Natural killer cell (primary cell): ENCODE measurements at regions not wholly inside any gene's neighbourhood (a gene's known extent, or its start where the extent isn't known, plus 50 kb on each side); places are given as distances from the start of the nearest gene placed in this dataset.

Experiments
- ATAC-seq, 3 donors: fragments of 150-1000 bp in 2 of 3; fragments of 200-7000 bp in 1 of 3; cut with Tn5 transposase; 1 replicate in 1 of 3; 2 replicates in 2 of 3; pipeline ENCODE4 v1.10.0; 2021; ENCODE audit warnings: mild to moderate bottlenecking in 2 of 3, moderate library complexity in 2 of 3
- DNase-seq, 2 donors: peaks; one replicate each; pipeline versions ENCODE4 v3.0.0 to v3.0.0-alpha.2; 2013 to 2021; ENCODE audit warnings: mixed read lengths in 1 of 2
- H3K27ac ChIP-seq: one replicate; pipeline ENCODE4 v1.5.1; 2013; ENCODE audit warnings: mild to moderate bottlenecking, low read length
- H3K27me3 ChIP-seq: one replicate; pipeline ENCODE4 v1.6.1; 2013; ENCODE audit warnings: low read length; ENCODE audit not compliant: control insufficient read depth, insufficient read depth
- H3K36me3 ChIP-seq: one replicate; pipeline ENCODE4 v1.6.1; 2013; ENCODE audit warnings: low read length; ENCODE audit not compliant: control insufficient read depth, insufficient read depth
- H3K4me1 ChIP-seq: one replicate; pipeline ENCODE4 v1.6.1; 2013; ENCODE audit warnings: low read length; ENCODE audit not compliant: control insufficient read depth, insufficient read depth
- H3K4me3 ChIP-seq: one replicate; pipeline ENCODE4 v1.5.1; 2013; ENCODE audit warnings: low read length
- H3K9me3 ChIP-seq: one replicate; pipeline ENCODE4 v1.6.1; 2013; ENCODE audit warnings: low read length; ENCODE audit not compliant: control insufficient read depth, insufficient read depth
- H3K27ac Mint-ChIP-seq, 2 donors: one replicate each; pipeline ENCODE4 v1.8.0; 2022; ENCODE audit warnings: mild to moderate bottlenecking in 2 of 2, mixed read lengths in 2 of 2, moderate library complexity in 1 of 2
- H3K27me3 Mint-ChIP-seq, 2 donors: one replicate each; pipeline ENCODE4 v1.8.0; 2022; ENCODE audit warnings: low read depth in 2 of 2, mixed read lengths in 2 of 2
- H3K36me3 Mint-ChIP-seq: one replicate; pipeline ENCODE4 v1.8.0; 2022; ENCODE audit warnings: mixed read lengths
- H3K4me1 Mint-ChIP-seq, 2 donors: one replicate each; pipeline ENCODE4 v1.8.0; 2022; ENCODE audit warnings: mixed read lengths in 2 of 2
- H3K4me3 Mint-ChIP-seq: one replicate; pipeline ENCODE4 v1.8.0; 2022; ENCODE audit warnings: mild to moderate bottlenecking, moderate library complexity, mixed read lengths
- H3K9me3 Mint-ChIP-seq, 2 donors: one replicate each; pipeline ENCODE4 v1.8.0; 2022; ENCODE audit warnings: mixed read lengths in 2 of 2
- WGBS: methylation state at CpG from one replicate; pipeline ENCODE4 v1.1.7; 2013; ENCODE audit warnings: missing lambda C conversion rate; ENCODE audit not compliant: insufficient coverage; 5-methylcytosine and 5-hydroxymethylcytosine counted together
- intact Hi-C: fragments of 100-400 bp; cut with micrococcal nuclease; formaldehyde crosslinking; loops from one replicate; pipeline ENCODE4 v1.14.2; 2022
- TF ChIP-seq, protein P1 (sequence below): fragments of 200-600 bp; IDR thresholded peaks from one replicate; pipeline ENCODE4 v1.8.0; 2022; ENCODE audit warnings: antibody characterized with exemption

DNA sequence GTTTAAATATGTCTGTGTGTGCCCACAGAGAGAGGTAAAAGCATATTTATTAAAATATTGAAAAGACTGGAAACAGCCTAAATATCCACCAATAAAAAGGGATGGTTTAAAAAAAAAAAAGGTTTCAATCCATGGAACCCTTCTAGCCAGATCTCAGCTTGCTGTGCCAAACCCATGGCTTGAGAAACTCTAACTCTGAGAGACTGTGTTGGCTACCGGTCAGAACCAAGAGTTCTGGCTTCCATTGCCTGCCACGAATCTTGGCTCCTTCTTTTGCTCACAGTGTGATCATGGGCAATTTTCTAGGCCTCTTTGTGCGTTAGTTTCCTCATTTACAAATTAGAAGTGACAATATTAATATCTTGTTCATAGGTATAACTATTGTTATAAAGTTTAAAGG lies 201.3 kb upstream of the IRX3 start:
- no peak overlapping the region for H3K27ac Mint-ChIP-seq
- no peak overlapping the region for H3K4me3 Mint-ChIP-seq
- TF ChIP-seq, protein P1, sequence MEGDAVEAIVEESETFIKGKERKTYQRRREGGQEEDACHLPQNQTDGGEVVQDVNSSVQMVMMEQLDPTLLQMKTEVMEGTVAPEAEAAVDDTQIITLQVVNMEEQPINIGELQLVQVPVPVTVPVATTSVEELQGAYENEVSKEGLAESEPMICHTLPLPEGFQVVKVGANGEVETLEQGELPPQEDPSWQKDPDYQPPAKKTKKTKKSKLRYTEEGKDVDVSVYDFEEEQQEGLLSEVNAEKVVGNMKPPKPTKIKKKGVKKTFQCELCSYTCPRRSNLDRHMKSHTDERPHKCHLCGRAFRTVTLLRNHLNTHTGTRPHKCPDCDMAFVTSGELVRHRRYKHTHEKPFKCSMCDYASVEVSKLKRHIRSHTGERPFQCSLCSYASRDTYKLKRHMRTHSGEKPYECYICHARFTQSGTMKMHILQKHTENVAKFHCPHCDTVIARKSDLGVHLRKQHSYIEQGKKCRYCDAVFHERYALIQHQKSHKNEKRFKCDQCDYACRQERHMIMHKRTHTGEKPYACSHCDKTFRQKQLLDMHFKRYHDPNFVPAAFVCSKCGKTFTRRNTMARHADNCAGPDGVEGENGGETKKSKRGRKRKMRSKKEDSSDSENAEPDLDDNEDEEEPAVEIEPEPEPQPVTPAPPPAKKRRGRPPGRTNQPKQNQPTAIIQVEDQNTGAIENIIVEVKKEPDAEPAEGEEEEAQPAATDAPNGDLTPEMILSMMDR, result no peak
- no peak for ATAC-seq
- no peak overlapping the region for H3K4me3 ChIP-seq
- H3K4me1 ChIP-seq, result no peaks in the 10 kb centered on the region
- no peaks in the 10 kb centered on the region for H3K27me3 ChIP-seq
- WGBS, result 67% methylated on average over 2 of the region's 3 CpGs
- H3K27ac ChIP-seq, result no peak overlapping the region
- no peaks in the 10 kb centered on the region for H3K36me3 ChIP-seq
- no peaks in the 10 kb centered on the region for H3K9me3 ChIP-seq
- H3K36me3 Mint-ChIP-seq, result no peaks in the 10 kb centered on the region
- no peaks in the 10 kb centered on the region for H3K4me1 Mint-ChIP-seq
- intact Hi-C loops, result no loop called here
- H3K9me3 Mint-ChIP-seq, result peaks cover 0 to 2% of the 10 kb centered on the region in 2 donors
- H3K27me3 Mint-ChIP-seq, result peaks cover 0 to 10% of the 10 kb centered on the region in 2 donors
- DNase-seq, result no peak

DNA sequence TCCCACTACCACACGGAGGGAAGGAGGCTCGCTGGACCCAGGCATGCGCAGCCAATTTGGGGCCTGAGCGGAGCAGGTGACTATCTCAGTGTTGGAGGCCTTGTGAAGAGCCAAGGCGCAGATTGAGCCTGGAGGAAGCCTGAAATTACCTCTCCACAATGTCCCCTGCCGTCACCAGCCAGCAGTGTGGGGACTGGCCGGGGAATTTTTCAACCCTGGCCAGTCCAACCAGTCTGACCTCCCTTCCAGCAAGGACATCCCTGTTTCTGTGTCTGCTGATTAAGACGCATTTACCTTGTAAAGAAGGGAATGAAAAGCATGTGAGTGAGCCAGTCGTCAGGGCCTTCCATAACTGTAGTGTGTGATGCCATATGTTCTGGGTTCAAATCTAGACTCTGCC lies 198.1 kb upstream of the IRX3 start:
- Mint-ChIP-seq H3K4me1 (no peaks in the 10 kb centered on the region), H3K27me3 (no peaks in the 10 kb centered on the region), H3K9me3 (no peaks in the 10 kb centered on the region), H3K4me3 (no peak overlapping the region), H3K27ac (no peak overlapping the region), H3K36me3 (no peaks in the 10 kb centered on the region)
- no peak for ATAC-seq
- no peaks in the 10 kb centered on the region for H3K4me1 ChIP-seq
- no peak overlapping the region for H3K4me3 ChIP-seq
- TF ChIP-seq, protein P1, result no peak
- H3K9me3 ChIP-seq, result no peaks in the 10 kb centered on the region
- no peaks in the 10 kb centered on the region for H3K36me3 ChIP-seq
- 92% methylated on average over 9 of the region's 9 CpGs for WGBS
- intact Hi-C loops, result no loop called here
- no peak for DNase-seq
- no peak overlapping the region for H3K27ac ChIP-seq
- H3K27me3 ChIP-seq, result no peaks in the 10 kb centered on the region

DNA sequence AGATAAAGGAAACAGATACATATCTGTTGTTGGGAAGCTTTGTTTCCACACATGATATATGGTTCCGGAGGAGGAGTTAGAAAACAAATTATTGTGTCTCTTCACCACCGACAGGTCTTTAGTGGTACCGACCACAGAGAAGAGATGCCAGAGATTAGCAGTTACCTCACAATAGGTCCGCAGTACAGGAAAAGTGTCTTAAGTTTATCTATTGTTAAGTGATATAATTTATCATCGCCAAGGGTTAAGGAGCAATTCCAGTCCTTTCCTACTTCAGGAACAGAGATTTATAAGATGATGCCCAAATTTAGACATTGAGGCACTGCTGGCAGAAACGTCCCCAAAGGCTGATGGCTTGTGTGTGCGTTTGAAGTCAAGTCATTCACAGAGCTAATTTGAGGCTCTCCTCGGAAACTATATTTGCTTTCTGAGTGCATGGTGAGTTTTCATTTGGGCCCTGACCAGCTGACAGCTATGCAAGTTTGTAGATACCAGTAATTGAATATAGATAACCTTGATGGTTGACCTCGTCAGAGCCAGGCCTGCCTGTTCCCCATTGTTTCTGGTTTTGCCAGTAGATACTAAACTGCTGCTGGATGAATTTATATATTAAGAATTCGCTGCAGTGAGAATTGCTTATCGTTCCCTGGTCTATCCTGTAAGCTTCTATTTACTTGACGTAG lies 196.4 kb upstream of the IRX3 start:
- DNase-seq (no peak), ATAC-seq (no peak)
- 64% methylated on average over 12 of the region's 12 CpGs for WGBS
- Histone ChIP-seq H3K9me3 (no peaks in the 10 kb centered on the region), H3K4me1 (no peaks in the 10 kb centered on the region), H3K27ac (no peak overlapping the region), H3K4me3 (no peak overlapping the region), H3K27me3 (no peaks in the 10 kb centered on the region), H3K36me3 (no peaks in the 10 kb centered on the region)
- H3K27ac Mint-ChIP-seq, result no peak overlapping the region
- intact Hi-C loops, result no loop called here
- H3K9me3 Mint-ChIP-seq, result no peaks in the 10 kb centered on the region
- no peaks in the 10 kb centered on the region for H3K36me3 Mint-ChIP-seq
- H3K4me1 Mint-ChIP-seq, result no peaks in the 10 kb centered on the region
- TF ChIP-seq, protein P1, result no peak
- H3K4me3 Mint-ChIP-seq, result no peak overlapping the region
- H3K27me3 Mint-ChIP-seq, result no peaks in the 10 kb centered on the region

DNA sequence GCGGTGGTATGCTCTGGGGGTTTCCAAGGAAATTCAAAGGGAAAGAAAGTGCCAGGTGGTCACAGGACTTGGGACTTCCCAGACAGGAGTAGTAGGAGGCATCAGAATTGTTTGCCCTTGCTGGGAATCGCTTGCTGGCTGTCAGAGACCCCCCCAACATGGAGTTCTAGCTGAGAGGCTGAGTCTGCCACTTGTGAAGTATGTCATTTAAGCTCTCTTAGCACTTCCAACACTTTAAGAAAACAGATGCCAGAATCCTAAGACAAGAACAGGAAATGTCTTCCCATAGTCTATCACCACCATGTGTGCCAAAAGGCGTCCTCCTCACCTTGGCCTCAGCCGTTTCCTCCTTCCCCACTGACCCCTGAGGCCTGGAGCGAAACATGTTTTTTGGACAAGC lies 193.8 kb upstream of the IRX3 start:
- no peak overlapping the region for H3K4me3 Mint-ChIP-seq
- intact Hi-C loops, result no loop called here
- H3K36me3 Mint-ChIP-seq, result no peaks in the 10 kb centered on the region
- no peaks in the 10 kb centered on the region for H3K4me1 Mint-ChIP-seq
- H3K36me3 ChIP-seq, result no peaks in the 10 kb centered on the region
- DNase-seq (no peak), ATAC-seq (no peak)
- H3K9me3 Mint-ChIP-seq, result no peaks in the 10 kb centered on the region
- H3K27me3 ChIP-seq, result no peaks in the 10 kb centered on the region
- TF ChIP-seq, protein P1, result no peak
- H3K27ac Mint-ChIP-seq, result no peak overlapping the region
- no peaks in the 10 kb centered on the region for H3K4me1 ChIP-seq
- H3K27me3 Mint-ChIP-seq, result no peaks in the 10 kb centered on the region
- no peak overlapping the region for H3K4me3 ChIP-seq
- H3K9me3 ChIP-seq, result no peaks in the 10 kb centered on the region
- 78% methylated on average over 5 of the region's 5 CpGs for whole genome bisulfite sequencing
- no peak overlapping the region for H3K27ac ChIP-seq
